ENCODE measurements at regions not wholly inside any gene's neighbourhood (a gene's known extent, or its start where the extent isn't known, plus 50 kb on each side); places are given as distances from the start of the nearest gene placed in this dataset.

- no peak for TF ChIP-seq EZH2 (IDR thresholded peaks at IDR 0.05; ENCODE audit: borderline replicate concordance, insufficient read depth, low read length, poor library complexity, severe bottlenecking)
- TF ChIP-seq CTCF (IDR thresholded peaks at IDR 0.05; ENCODE audit: poor library complexity, severe bottlenecking): no peak
- TF ChIP-seq SMC3 (conservative IDR thresholded peaks at IDR 0.05; ENCODE audit: poor library complexity): no peak
- TF ChIP-seq EP300 (conservative IDR thresholded peaks at IDR 0.05; ENCODE audit: poor library complexity, severe bottlenecking): no peak
- TF ChIP-seq REST (IDR thresholded peaks at IDR 0.05; ENCODE audit: borderline replicate concordance): no peak
- TF ChIP-seq POLR2AphosphoS5 (IDR thresholded peaks at IDR 0.05): no peak
- TF ChIP-seq TAF1 (IDR thresholded peaks at IDR 0.05; ENCODE audit: low read depth): no peak
- TF ChIP-seq RAD21 (conservative IDR thresholded peaks at IDR 0.05): no peak
- TF ChIP-seq MXI1 (conservative IDR thresholded peaks at IDR 0.05; ENCODE audit: poor library complexity, severe bottlenecking): no peak
- Histone ChIP-seq H3K36me3 (ENCODE audit: insufficient read depth, low read length) (no peaks in the 10 kb centered on the region), H3K4me3 (ENCODE audit: low read length) (no peak overlapping the region), H3K9ac (ENCODE audit: low read length) (no peak overlapping the region), H2AFZ (ENCODE audit: low read depth, low read length) (no peak overlapping the region), H3K4me2 (ENCODE audit: low read length) (no peak overlapping the region), H4K20me1 (ENCODE audit: insufficient read depth) (no peaks in the 10 kb centered on the region), H3K9me3 (ENCODE audit: low read length) (no peaks in the 10 kb centered on the region), H3K79me2 (replicated peaks; ENCODE audit: insufficient read depth, low read length) (no peaks in the 10 kb centered on the region), H3F3A (ENCODE audit: insufficient read depth, low read length, poor library complexity, severe bottlenecking) (no peaks in the 10 kb centered on the region), H3K9me2 (ENCODE audit: insufficient read depth, low read length) (no peaks in the 10 kb centered on the region), H3K27me3 (ENCODE audit: insufficient read depth, low read depth, low read length) (no peaks in the 10 kb centered on the region), H3K27ac (ENCODE audit: low read length) (no peak overlapping the region)
Observed at GRCh38 chr5:2182020-2182419, 299.3 kb upstream of the IRX4 start.

- no peak overlapping the region for H3K4me2 ChIP-seq (ENCODE audit: low read length)
- no peaks in the 10 kb centered on the region for H3K9me3 ChIP-seq (ENCODE audit: low read length)
- H3K27me3 ChIP-seq (ENCODE audit: insufficient read depth, low read depth, low read length): no peaks in the 10 kb centered on the region
- no peaks in the 10 kb centered on the region for H3K9me2 ChIP-seq (ENCODE audit: insufficient read depth, low read length)
- no peaks in the 10 kb centered on the region for H3K79me2 ChIP-seq (replicated peaks; ENCODE audit: insufficient read depth, low read length)
- TF ChIP-seq EZH2 (IDR thresholded peaks at IDR 0.05; ENCODE audit: borderline replicate concordance, insufficient read depth, low read length, poor library complexity, severe bottlenecking) (no peak), SMC3 (conservative IDR thresholded peaks at IDR 0.05; ENCODE audit: poor library complexity) (no peak), TAF1 (IDR thresholded peaks at IDR 0.05; ENCODE audit: low read depth) (no peak)
- H2AFZ ChIP-seq (ENCODE audit: low read depth, low read length): no peak overlapping the region
- H3K27ac ChIP-seq (ENCODE audit: low read length): no peak overlapping the region
- no peaks in the 10 kb centered on the region for H3K36me3 ChIP-seq (ENCODE audit: insufficient read depth, low read length)
- H3K9ac ChIP-seq (ENCODE audit: low read length): no peak overlapping the region
- H3F3A ChIP-seq (ENCODE audit: insufficient read depth, low read length, poor library complexity, severe bottlenecking): no peaks in the 10 kb centered on the region
- no peak overlapping the region for H3K4me3 ChIP-seq (ENCODE audit: low read length)
- no peaks in the 10 kb centered on the region for H4K20me1 ChIP-seq (ENCODE audit: insufficient read depth)
Observed at GRCh38 chr5:2181557-2181956, 298.8 kb upstream of the IRX4 start.

GRCh38 chr5:2181149-2181548 lies 298.4 kb upstream of the IRX4 start:
- H3K36me3 ChIP-seq (ENCODE audit: insufficient read depth, low read length): no peaks in the 10 kb centered on the region
- no peak overlapping the region for H3K4me2 ChIP-seq (ENCODE audit: low read length)
- H3K79me2 ChIP-seq (replicated peaks; ENCODE audit: insufficient read depth, low read length): no peaks in the 10 kb centered on the region
- H3K9me2 ChIP-seq (ENCODE audit: insufficient read depth, low read length): no peaks in the 10 kb centered on the region
- H3K27me3 ChIP-seq (ENCODE audit: insufficient read depth, low read depth, low read length): no peaks in the 10 kb centered on the region
- no peaks in the 10 kb centered on the region for H3K9me3 ChIP-seq (ENCODE audit: low read length)
- H3K27ac ChIP-seq (ENCODE audit: low read length): no peak overlapping the region
- no peak overlapping the region for H3K9ac ChIP-seq (ENCODE audit: low read length)
- TF ChIP-seq EZH2 (IDR thresholded peaks at IDR 0.05; ENCODE audit: borderline replicate concordance, insufficient read depth, low read length, poor library complexity, severe bottlenecking) (no peak), REST (IDR thresholded peaks at IDR 0.05; ENCODE audit: borderline replicate concordance) (no peak), POLR2AphosphoS5 (IDR thresholded peaks at IDR 0.05) (no peak), EP300 (conservative IDR thresholded peaks at IDR 0.05; ENCODE audit: poor library complexity, severe bottlenecking) (no peak), TAF1 (IDR thresholded peaks at IDR 0.05; ENCODE audit: low read depth) (no peak), MXI1 (conservative IDR thresholded peaks at IDR 0.05; ENCODE audit: poor library complexity, severe bottlenecking) (no peak), RAD21 (conservative IDR thresholded peaks at IDR 0.05) (no peak), SMC3 (conservative IDR thresholded peaks at IDR 0.05; ENCODE audit: poor library complexity) (no peak), CTCF (IDR thresholded peaks at IDR 0.05; ENCODE audit: poor library complexity, severe bottlenecking) (no peak)
- H2AFZ ChIP-seq (ENCODE audit: low read depth, low read length): no peak overlapping the region
- no peaks in the 10 kb centered on the region for H4K20me1 ChIP-seq (ENCODE audit: insufficient read depth)
- no peak overlapping the region for H3K4me3 ChIP-seq (ENCODE audit: low read length)
- H3F3A ChIP-seq (ENCODE audit: insufficient read depth, low read length, poor library complexity, severe bottlenecking): no peaks in the 10 kb centered on the region

All from neural cell (in vitro differentiated cells).